ENCODE measurements at regions not wholly inside any gene's neighbourhood (a gene's known extent, or its start where the extent isn't known, plus 50 kb on each side); places are given as distances from the start of the nearest gene placed in this dataset.

DNA sequence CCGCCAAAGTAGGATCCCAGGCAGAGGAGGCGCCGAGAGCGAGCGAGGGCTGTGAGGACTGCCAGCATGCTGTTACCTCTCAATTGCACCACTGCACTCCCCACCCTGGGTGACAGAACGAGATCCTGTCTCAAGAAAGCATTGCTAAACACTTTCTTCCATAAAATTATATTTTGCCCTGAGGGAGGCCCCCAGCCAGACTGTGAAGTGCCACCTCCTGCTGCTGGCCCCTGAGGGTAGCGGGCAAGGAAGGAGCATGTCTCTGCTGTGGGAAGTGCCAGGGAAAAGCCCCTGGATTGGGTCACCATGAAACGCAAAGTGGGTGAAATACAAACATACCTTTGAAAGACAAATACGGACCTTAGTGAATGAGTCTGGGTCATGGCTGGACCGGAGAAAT is 78.0 kb upstream of the AMZ2 start:
- no peak for TF ChIP-seq SUZ12 (IDR thresholded peaks at IDR 0.05; ENCODE audit: extremely low read depth, insufficient read depth, insufficient read length)
- TF ChIP-seq ZNF274 (IDR thresholded peaks at IDR 0.05; ENCODE audit: low read depth, low read length): no peak
